Fibroblast of pulmonary artery (primary cell): ENCODE measurements at regions not wholly inside any gene's neighbourhood (a gene's known extent, or its start where the extent isn't known, plus 50 kb on each side); places are given as distances from the start of the nearest gene placed in this dataset.

Experiments
- DNase-seq: peaks from one replicate; pipeline ENCODE4 v3.0.0-alpha.2; 2010; ENCODE audit warnings: low read depth
- H3K4me3 ChIP-seq: replicated peaks from 2 replicates; pipeline ENCODE4 v1.5.1; 2011; ENCODE audit warnings: low read depth, mild to moderate bottlenecking, control low read depth, low read length, moderate library complexity
- CTCF ChIP-seq: IDR thresholded peaks from 2 replicates; pipeline ENCODE4 v1.5.1; 2011; ENCODE audit warnings: mild to moderate bottlenecking, control low read depth, low read length, inconsistent platforms; ENCODE audit errors: missing control alignments

GRCh38 chr4:81757691-81758090 lies 286.0 kb upstream of the RASGEF1B start:
- no peak for DNase-seq
- TF ChIP-seq CTCF, result no peak

GRCh38 chr4:81756973-81757372 lies 285.3 kb upstream of the RASGEF1B start:
- no peak for TF ChIP-seq CTCF
- DNase-seq, result no peak

More at GRCh38 chr4:81757691-81758090, 286.0 kb upstream of the RASGEF1B start:
- no peak overlapping the region for H3K4me3 ChIP-seq

GRCh38 chr4:81756042-81756441 lies 284.3 kb upstream of the RASGEF1B start:
- DNase-seq, result no peak
- TF ChIP-seq CTCF, result no peak
- no peak overlapping the region for H3K4me3 ChIP-seq

More at GRCh38 chr4:81756973-81757372, 285.3 kb upstream of the RASGEF1B start:
- no peak overlapping the region for H3K4me3 ChIP-seq

GRCh38 chr4:81754169-81754568 lies 282.5 kb upstream of the RASGEF1B start:
- no peak for DNase-seq
- no peak overlapping the region for H3K4me3 ChIP-seq
- TF ChIP-seq CTCF, result no peak

GRCh38 chr4:81751531-81752289 lies 280.0 kb upstream of the RASGEF1B start:
- H3K4me3 ChIP-seq, result no peak overlapping the region
- no peak for DNase-seq
- TF ChIP-seq CTCF, result no peak

GRCh38 chr4:81747242-81747930 lies 275.7 kb upstream of the RASGEF1B start:
- TF ChIP-seq CTCF, result no peak
- no peak overlapping the region for H3K4me3 ChIP-seq
- no peak for DNase-seq
